ENCODE measurements at regions not wholly inside any gene's neighbourhood (a gene's known extent, or its start where the extent isn't known, plus 50 kb on each side); places are given as distances from the start of the nearest gene placed in this dataset.
"Not testable (repeated sequence)": the region's sequence is repeated elsewhere in the genome, so short reads cannot be mapped to it uniquely, and the experiment has no call there.

- DNase-seq (ENCODE audit: low spot score in 2 of 2), result no peak
- in situ Hi-C loops (cut with MboI; ENCODE audit: low sequenced_read_pairs), result loop anchor here (10.0 kb wide), 1 partner anchor 118 kb away; no protein-coding TSS in a partner anchor
- Histone ChIP-seq H3K36me3 (replicated peaks) (no peaks in the 10 kb centered on the region), H3K4me3 (no peak overlapping the region), H3K9me3 (no peaks in the 10 kb centered on the region), H3K27me3 (ENCODE audit: low read depth) (no peaks in the 10 kb centered on the region), H3K4me1 (no peaks in the 10 kb centered on the region)
These were observed 176.0 kb downstream of the TMEM121 start for GRCh38 chr14:105702275-105702817.

GRCh38 chr14:105703044-105703665 is 176.8 kb downstream of the TMEM121 start:
- not testable (repeated sequence) for H3K27me3 ChIP-seq (ENCODE audit: low read depth); H3K4me3 ChIP-seq; H3K9me3 ChIP-seq; H3K4me1 ChIP-seq; DNase-seq (ENCODE audit: low spot score in 2 of 2); H3K36me3 ChIP-seq (replicated peaks)
- in situ Hi-C loops (cut with MboI; ENCODE audit: low sequenced_read_pairs), result loop anchor here (10.0 kb wide), 1 partner anchor 118 kb away; no protein-coding TSS in a partner anchor

GRCh38 chr14:105704091-105704490 is 177.7 kb downstream of the TMEM121 start:
- not testable (repeated sequence) for H3K36me3 ChIP-seq (replicated peaks); DNase-seq (ENCODE audit: low spot score in 2 of 2); H3K4me3 ChIP-seq; H3K9me3 ChIP-seq; H3K4me1 ChIP-seq; H3K27me3 ChIP-seq (ENCODE audit: low read depth)
- in situ Hi-C loops (cut with MboI; ENCODE audit: low sequenced_read_pairs), result loop anchor here (10.0 kb wide), 1 partner anchor 119 kb away; no protein-coding TSS in a partner anchor

DNA sequence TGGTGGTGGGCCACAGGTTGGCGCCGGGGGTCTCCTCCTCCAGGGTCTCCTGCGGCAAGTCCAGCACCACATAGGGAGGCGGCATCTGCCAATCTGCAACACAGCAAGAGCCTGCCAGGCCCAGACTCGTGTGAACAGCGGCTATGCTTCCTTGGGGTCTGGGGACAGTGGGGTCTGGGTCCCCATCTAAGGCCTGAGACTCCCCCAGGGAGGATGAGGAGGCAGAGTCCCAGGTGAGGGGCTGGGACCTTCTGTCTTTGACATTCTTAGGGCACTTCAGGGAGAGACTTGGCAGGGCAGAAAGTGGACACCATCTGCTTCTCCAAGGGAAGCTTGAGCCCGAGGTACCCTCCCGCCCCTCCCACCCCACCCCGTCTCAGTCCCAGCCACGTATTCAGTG is 178.1 kb downstream of the TMEM121 start:
- not testable (repeated sequence) for DNase-seq (ENCODE audit: low spot score in 2 of 2); H3K4me1 ChIP-seq; H3K4me3 ChIP-seq; H3K27me3 ChIP-seq (ENCODE audit: low read depth); H3K36me3 ChIP-seq (replicated peaks); H3K9me3 ChIP-seq
- in situ Hi-C loops (cut with MboI; ENCODE audit: low sequenced_read_pairs), result loop anchor here (10.0 kb wide), 1 partner anchor 120 kb away; no protein-coding TSS in a partner anchor

- not testable (repeated sequence) for H3K27me3 ChIP-seq (ENCODE audit: low read depth); H3K36me3 ChIP-seq (replicated peaks); DNase-seq (ENCODE audit: low spot score in 2 of 2); H3K4me3 ChIP-seq; H3K9me3 ChIP-seq; H3K4me1 ChIP-seq
- in situ Hi-C loops (cut with MboI; ENCODE audit: low sequenced_read_pairs), result loop anchor here (10.0 kb wide), 1 partner anchor 121 kb away; no protein-coding TSS in a partner anchor
These were observed 179.1 kb downstream of the TMEM121 start for GRCh38 chr14:105705512-105705861.

- DNase-seq (ENCODE audit: low spot score in 2 of 2); H3K27me3 ChIP-seq (ENCODE audit: low read depth); H3K4me1 ChIP-seq; H3K9me3 ChIP-seq; H3K4me3 ChIP-seq; H3K36me3 ChIP-seq (replicated peaks): not testable (repeated sequence)
- in situ Hi-C loops (cut with MboI; ENCODE audit: low sequenced_read_pairs), result loop anchor here (10.0 kb wide), 1 partner anchor 121 kb away; no protein-coding TSS in a partner anchor
These were observed 179.7 kb downstream of the TMEM121 start for GRCh38 chr14:105705862-105706700.

GRCh38 chr14:105706701-105707019 is 180.3 kb downstream of the TMEM121 start:
- H3K27me3 ChIP-seq (ENCODE audit: low read depth); H3K9me3 ChIP-seq; DNase-seq (ENCODE audit: low spot score in 2 of 2); H3K36me3 ChIP-seq (replicated peaks); H3K4me1 ChIP-seq; H3K4me3 ChIP-seq: not testable (repeated sequence)
- in situ Hi-C loops (cut with MboI; ENCODE audit: low sequenced_read_pairs), result loop anchor here (10.0 kb wide), 1 partner anchor 122 kb away; no protein-coding TSS in a partner anchor

DNA sequence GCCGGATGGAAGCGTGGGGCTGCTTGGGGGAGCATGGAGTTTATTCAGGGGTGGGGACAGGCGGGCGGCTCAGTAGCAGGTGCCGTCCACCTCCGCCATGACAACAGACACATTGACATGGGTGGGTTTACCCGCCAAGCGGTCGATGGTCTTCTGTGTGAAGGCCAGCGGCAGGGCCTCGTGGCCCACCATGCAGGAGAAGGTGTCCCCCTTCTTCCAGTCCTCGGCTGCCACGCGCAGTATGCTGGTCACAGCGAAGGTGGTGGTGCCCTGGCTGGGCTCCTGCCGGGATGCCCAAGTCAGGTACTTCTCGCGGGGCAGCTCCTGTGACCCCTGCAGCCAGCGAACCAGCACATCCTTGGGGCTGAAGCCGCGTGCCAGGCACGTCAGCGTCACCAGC is 180.7 kb downstream of the TMEM121 start:
- not testable (repeated sequence) for DNase-seq (ENCODE audit: low spot score in 2 of 2); H3K27me3 ChIP-seq (ENCODE audit: low read depth); H3K4me1 ChIP-seq; H3K9me3 ChIP-seq; H3K4me3 ChIP-seq; H3K36me3 ChIP-seq (replicated peaks)
- in situ Hi-C loops (cut with MboI; ENCODE audit: low sequenced_read_pairs), result loop anchor here (10.0 kb wide), 1 partner anchor 122 kb away; no protein-coding TSS in a partner anchor

DNA sequence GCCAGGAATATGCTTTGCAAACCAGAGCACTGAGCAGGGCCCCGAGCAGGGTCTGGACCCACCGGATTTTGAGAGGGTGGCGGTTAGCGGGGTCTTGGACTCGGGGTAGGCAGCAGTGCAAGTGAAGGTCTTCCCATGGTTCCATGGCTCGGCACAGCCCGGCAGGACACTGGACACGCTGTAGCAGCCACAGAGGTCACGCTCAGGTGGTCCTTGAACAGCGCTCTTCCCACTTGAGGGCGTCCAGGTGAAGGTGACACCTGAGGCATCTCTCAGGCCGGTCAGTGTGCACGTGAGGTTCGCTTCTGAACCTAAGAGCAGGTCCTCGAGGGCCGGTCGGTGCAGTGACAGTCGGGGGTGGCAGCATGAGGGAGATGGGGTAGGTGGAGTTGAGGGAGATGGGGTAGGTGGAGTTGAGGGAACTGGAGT is 181.4 kb downstream of the TMEM121 start:
- not testable (repeated sequence) for H3K4me1 ChIP-seq; H3K9me3 ChIP-seq; H3K36me3 ChIP-seq (replicated peaks); H3K4me3 ChIP-seq; H3K27me3 ChIP-seq (ENCODE audit: low read depth); DNase-seq (ENCODE audit: low spot score in 2 of 2)
- in situ Hi-C loops (cut with MboI; ENCODE audit: low sequenced_read_pairs), result loop anchor here (10.0 kb wide), 1 partner anchor 123 kb away; no protein-coding TSS in a partner anchor

- not testable (repeated sequence) for H3K9me3 ChIP-seq; H3K36me3 ChIP-seq (replicated peaks); DNase-seq (ENCODE audit: low spot score in 2 of 2); H3K27me3 ChIP-seq (ENCODE audit: low read depth); H3K4me1 ChIP-seq; H3K4me3 ChIP-seq
- in situ Hi-C loops (cut with MboI; ENCODE audit: low sequenced_read_pairs), result loop anchor here (10.0 kb wide), 1 partner anchor 124 kb away; no protein-coding TSS in a partner anchor
These were observed 182.1 kb downstream of the TMEM121 start for GRCh38 chr14:105708251-105709134.

GRCh38 chr14:105709281-105710118 is 183.1 kb downstream of the TMEM121 start:
- in situ Hi-C loops (cut with MboI; ENCODE audit: low sequenced_read_pairs), result loop anchor here (10.0 kb wide), 1 partner anchor 125 kb away; no protein-coding TSS in a partner anchor
- no peaks in the 10 kb centered on the region for H3K36me3 ChIP-seq (replicated peaks)
- H3K9me3 ChIP-seq, result no peaks in the 10 kb centered on the region
- H3K4me1 ChIP-seq, result no peaks in the 10 kb centered on the region
- H3K27me3 ChIP-seq (ENCODE audit: low read depth), result no peaks in the 10 kb centered on the region
- H3K4me3 ChIP-seq, result no peak overlapping the region
- DNase-seq (ENCODE audit: low spot score in 2 of 2), result no peak

DNA sequence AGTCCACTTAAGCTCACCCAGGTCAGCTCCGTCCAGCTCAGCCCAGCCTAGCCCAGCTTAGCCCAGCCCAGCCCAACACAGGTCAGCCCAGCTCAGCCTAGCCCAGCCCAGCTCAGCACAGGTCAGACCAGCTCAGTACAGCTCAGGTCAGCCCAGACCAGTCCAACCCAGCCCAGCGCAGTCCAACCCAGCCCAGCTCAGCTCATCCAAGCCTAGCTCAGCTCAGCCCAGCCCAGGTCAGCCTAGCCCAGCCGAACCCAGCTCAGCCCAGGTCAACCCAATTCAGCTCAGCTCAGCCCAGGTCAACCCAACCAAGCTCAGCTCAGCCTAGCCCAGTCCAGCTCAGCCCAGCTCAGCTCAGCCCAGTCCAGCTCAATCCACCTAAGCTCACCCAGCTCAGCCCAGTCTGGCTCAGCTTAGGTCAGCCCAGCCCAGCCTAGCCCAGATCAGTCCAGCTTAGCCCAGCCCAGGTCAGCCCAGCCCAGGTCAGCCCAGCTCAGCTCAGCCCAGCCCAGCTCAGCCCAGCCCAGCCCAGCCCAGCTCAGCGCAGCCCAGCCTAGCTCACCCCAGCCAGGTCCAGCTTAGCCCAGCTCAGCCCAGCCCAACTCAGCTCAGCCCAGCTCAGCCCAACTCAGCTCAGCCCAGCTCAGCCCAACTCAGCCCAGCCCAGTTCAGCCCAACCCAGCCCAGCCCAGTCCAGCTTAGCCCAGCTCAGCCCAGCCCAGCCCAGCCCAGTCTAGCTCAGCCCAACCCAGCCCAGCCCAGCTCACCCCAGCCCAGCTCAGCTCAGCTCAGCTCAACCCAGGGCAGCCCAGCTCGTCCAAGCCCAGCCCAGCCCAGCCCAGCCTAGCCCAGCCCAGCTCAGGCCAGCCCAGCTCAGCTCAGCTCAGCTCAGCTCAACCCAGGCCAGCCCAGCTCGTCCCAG is 184.0 kb downstream of the TMEM121 start:
- no peak for DNase-seq (ENCODE audit: low spot score in 2 of 2)
- Histone ChIP-seq H3K4me1 (no peaks in the 10 kb centered on the region), H3K27me3 (ENCODE audit: low read depth) (no peaks in the 10 kb centered on the region), H3K4me3 (no peak overlapping the region), H3K36me3 (replicated peaks) (no peaks in the 10 kb centered on the region), H3K9me3 (no peaks in the 10 kb centered on the region)
- in situ Hi-C loops (cut with MboI; ENCODE audit: low sequenced_read_pairs), result no loop called here

Data from HAP-1 (cell line).